ENCODE measurements at regions not wholly inside any gene's neighbourhood (a gene's known extent, or its start where the extent isn't known, plus 50 kb on each side); places are given as distances from the start of the nearest gene placed in this dataset.

DNA sequence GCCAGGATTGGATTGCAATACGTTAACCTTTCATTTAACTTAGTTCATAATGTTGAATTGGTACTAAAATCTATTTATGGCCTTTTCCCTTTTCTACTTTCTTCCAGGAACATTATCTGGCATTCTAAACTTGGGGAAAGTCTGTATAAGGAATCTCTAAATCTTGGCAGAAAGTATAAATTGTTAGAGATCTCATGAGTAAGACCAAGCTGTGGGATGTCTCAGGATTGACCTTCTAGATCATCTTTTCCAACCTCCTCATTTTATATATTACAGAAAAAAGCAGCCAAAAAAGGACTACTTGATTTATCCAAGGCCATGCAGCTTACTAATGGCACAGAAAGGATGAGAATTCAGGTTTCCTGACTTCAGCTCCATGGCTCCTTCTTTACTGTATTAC, 598.3 kb downstream of the INHBA start:
- Histone ChIP-seq H3K9me3 (no peaks in the 10 kb centered on the region), H3K36me3 (no peaks in the 10 kb centered on the region), H3K4me1 (no peaks in the 10 kb centered on the region), H3K27me3 (no peaks in the 10 kb centered on the region; the same call in 1 of the 2 replicates), H3K4me3 (ENCODE audit: low read depth, low read length) (no peak overlapping the region)
- TF ChIP-seq, protein P1, sequence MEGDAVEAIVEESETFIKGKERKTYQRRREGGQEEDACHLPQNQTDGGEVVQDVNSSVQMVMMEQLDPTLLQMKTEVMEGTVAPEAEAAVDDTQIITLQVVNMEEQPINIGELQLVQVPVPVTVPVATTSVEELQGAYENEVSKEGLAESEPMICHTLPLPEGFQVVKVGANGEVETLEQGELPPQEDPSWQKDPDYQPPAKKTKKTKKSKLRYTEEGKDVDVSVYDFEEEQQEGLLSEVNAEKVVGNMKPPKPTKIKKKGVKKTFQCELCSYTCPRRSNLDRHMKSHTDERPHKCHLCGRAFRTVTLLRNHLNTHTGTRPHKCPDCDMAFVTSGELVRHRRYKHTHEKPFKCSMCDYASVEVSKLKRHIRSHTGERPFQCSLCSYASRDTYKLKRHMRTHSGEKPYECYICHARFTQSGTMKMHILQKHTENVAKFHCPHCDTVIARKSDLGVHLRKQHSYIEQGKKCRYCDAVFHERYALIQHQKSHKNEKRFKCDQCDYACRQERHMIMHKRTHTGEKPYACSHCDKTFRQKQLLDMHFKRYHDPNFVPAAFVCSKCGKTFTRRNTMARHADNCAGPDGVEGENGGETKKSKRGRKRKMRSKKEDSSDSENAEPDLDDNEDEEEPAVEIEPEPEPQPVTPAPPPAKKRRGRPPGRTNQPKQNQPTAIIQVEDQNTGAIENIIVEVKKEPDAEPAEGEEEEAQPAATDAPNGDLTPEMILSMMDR (IDR thresholded peaks at IDR 0.05; ENCODE audit: low read depth, low read length), result no peak
- no peak for DNase-seq

- Histone ChIP-seq H3K9me3 (no peaks in the 10 kb centered on the region), H3K4me1 (no peaks in the 10 kb centered on the region), H3K4me3 (ENCODE audit: low read depth, low read length) (no peak overlapping the region), H3K36me3 (no peaks in the 10 kb centered on the region), H3K27me3 (no peaks in the 10 kb centered on the region; the same call in 1 of the 2 replicates)
- TF ChIP-seq, protein P1 (IDR thresholded peaks at IDR 0.05; ENCODE audit: low read depth, low read length), result no peak
- no peak for DNase-seq
Observed at GRCh38 chr7:41103331-41103730, 599.6 kb downstream of the INHBA start.

- H3K36me3 ChIP-seq, result no peaks in the 10 kb centered on the region
- H3K9me3 ChIP-seq, result no peaks in the 10 kb centered on the region
- DNase-seq, result no peak
- H3K27me3 ChIP-seq, result no peaks in the 10 kb centered on the region
- H3K4me3 ChIP-seq (ENCODE audit: low read depth, low read length), result no peak overlapping the region
- TF ChIP-seq, protein P1 (IDR thresholded peaks at IDR 0.05; ENCODE audit: low read depth, low read length), result no peak
- H3K4me1 ChIP-seq, result no peaks in the 10 kb centered on the region
Observed at GRCh38 chr7:41098846-41099245, 604.0 kb downstream of the INHBA start.

DNA sequence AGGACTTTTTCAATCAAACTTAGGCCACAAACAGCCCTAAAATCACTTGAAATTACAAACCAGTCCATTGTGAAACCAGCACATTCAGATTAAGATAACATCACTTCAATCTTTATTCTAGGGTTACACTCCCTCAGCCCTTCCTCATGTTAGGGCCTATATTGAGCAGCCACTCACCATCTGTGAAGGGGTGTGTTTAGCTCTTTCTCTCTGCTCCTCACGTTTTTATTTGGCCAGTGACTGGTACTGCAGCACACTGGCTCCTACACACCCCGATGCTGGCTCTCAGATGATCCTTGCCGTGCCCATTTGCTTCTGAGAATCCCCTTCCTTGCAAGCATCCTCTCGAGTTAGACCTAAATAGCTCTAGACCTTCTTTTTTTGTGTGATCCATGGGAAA, 604.5 kb downstream of the INHBA start:
- H3K36me3 ChIP-seq, result no peaks in the 10 kb centered on the region

DNA sequence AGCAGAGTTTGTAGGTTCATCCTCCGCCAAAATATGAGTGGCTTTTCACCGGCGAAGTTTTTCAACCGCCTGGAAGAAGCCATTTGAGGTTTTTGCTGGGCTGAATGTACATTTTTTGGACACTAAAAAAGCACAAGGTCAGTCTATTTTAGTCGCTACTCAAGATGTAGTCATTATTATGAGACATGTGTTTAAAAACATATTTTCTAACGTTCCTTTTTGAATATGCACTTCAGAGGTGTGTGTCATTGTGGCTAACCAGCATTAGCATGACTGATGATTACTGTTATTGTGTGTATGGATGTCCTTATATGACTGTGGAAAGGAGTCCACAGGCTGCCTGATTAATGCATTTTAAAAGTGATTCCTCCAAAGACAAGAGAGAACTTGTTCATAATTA, 605.4 kb downstream of the INHBA start:
- Histone ChIP-seq H3K27me3 (no peaks in the 10 kb centered on the region), H3K4me3 (ENCODE audit: low read depth, low read length) (no peak overlapping the region), H3K9me3 (no peaks in the 10 kb centered on the region), H3K4me1 (no peaks in the 10 kb centered on the region), H3K36me3 (no peaks in the 10 kb centered on the region)
- TF ChIP-seq, protein P1 (IDR thresholded peaks at IDR 0.05; ENCODE audit: low read depth, low read length), result no peak
- DNase-seq, result no peak

More for the DNA sequence above, 604.5 kb downstream of the INHBA start:
- Histone ChIP-seq H3K27me3 (no peaks in the 10 kb centered on the region), H3K9me3 (no peaks in the 10 kb centered on the region), H3K4me1 (no peaks in the 10 kb centered on the region), H3K4me3 (ENCODE audit: low read depth, low read length) (no peak overlapping the region)
- no peak for DNase-seq
- TF ChIP-seq, protein P1 (IDR thresholded peaks at IDR 0.05; ENCODE audit: low read depth, low read length), result no peak

- Histone ChIP-seq H3K4me3 (ENCODE audit: low read depth, low read length) (no peak overlapping the region), H3K9me3 (no peaks in the 10 kb centered on the region), H3K27me3 (no peaks in the 10 kb centered on the region), H3K4me1 (no peaks in the 10 kb centered on the region), H3K36me3 (no peaks in the 10 kb centered on the region)
- DNase-seq, result no peak
- TF ChIP-seq, protein P1 (IDR thresholded peaks at IDR 0.05; ENCODE audit: low read depth, low read length), result no peak
Observed at GRCh38 chr7:41096917-41097316, 606.0 kb downstream of the INHBA start.
